Stomach (tissue), 8 donors: ENCODE measurements at regions not wholly inside any gene's neighbourhood (a gene's known extent, or its start where the extent isn't known, plus 50 kb on each side); places are given as distances from the start of the nearest gene placed in this dataset.

Experiments
- DNase-seq, 2 donors: peaks; one replicate each; pipeline versions ENCODE4 v3.0.0 to v3.0.0-alpha.2; 2013 to 2019
- H3K27ac ChIP-seq, 5 donors: fragments of 200-600 bp in 4 of 5; sonication (generic) in 4 of 5; one replicate each; pipeline ENCODE4 v1.5.1; 2013 to 2019; ENCODE audit warnings: mild to moderate bottlenecking in 1 of 5, moderate library complexity in 1 of 5
- H3K27me3 ChIP-seq, 3 donors: fragments of 200-600 bp; sonication (generic); one replicate each; pipeline ENCODE4 v1.5.1; 2017 to 2019; ENCODE audit warnings: mixed run types in 1 of 3
- H3K36me3 ChIP-seq, 4 donors: fragments of 200-600 bp; sonication (generic); 1 replicate in 3 of 4; 2 replicates in 1 of 4; pipeline ENCODE4 v1.5.1; 2016 to 2019
- H3K4me1 ChIP-seq, 4 donors: fragments of 200-600 bp; sonication (generic); one replicate each; pipeline ENCODE4 v1.5.1; 2016 to 2019
- H3K4me3 ChIP-seq, 4 donors: fragments of 200-600 bp; sonication (generic) in 3 of 4; one replicate each; pipeline ENCODE4 v1.5.1; 2016 to 2019; ENCODE audit warnings: mild to moderate bottlenecking in 1 of 4
- H3K9me3 ChIP-seq, 4 donors: fragments of 200-600 bp; sonication (generic); one replicate each; pipeline ENCODE4 v1.5.1; 2016 to 2019
- EP300 ChIP-seq: sonication (generic); formaldehyde crosslinking; IDR thresholded peaks from one replicate; pipeline ENCODE4 v1.6.1; 2017; ENCODE audit warnings: antibody characterized with exemption
- POLR2A ChIP-seq, 4 donors: fragments of 450-650 bp; IDR thresholded peaks; one replicate each; pipeline ENCODE4 v1.6.1; 2016; ENCODE audit warnings: antibody characterized with exemption in 4 of 4, control low read depth in 2 of 4, mild to moderate bottlenecking in 1 of 4, moderate library complexity in 1 of 4
- POLR2AphosphoS5 ChIP-seq, 3 donors: sonication (generic); formaldehyde crosslinking; IDR thresholded peaks; one replicate each; pipeline ENCODE4 v1.6.1; 2016; ENCODE audit warnings: antibody characterized with exemption in 3 of 3
- whole genome bisulfite sequencing, 5 donors: extraction: QIAGEN DNeasy Blood & Tissue Kit in 3 of 5; methylation state at CpG; one replicate each; pipeline versions ENCODE4 v1.1.5 to v1.1.7; 2013 to 2018; 5-methylcytosine and 5-hydroxymethylcytosine counted together
- intact Hi-C: fragments of 100-400 bp; cut with DNase I; formaldehyde crosslinking; loops from one replicate; pipeline ENCODE4 v1.15.1; 2023; ENCODE audit warnings: low total_unique reads
- TF ChIP-seq, protein P1 (sequence below), 7 experiments: fragments of 450-650 bp in 4 of 7; fragments of 200-600 bp in 3 of 7; sonication (generic) in 3 of 7; IDR thresholded peaks; one replicate each; pipeline ENCODE4 v1.5.1; 2016 to 2019; ENCODE audit warnings: antibody characterized with exemption in 7 of 7, control low read depth in 2 of 7, mild to moderate bottlenecking in 1 of 7
- donor health status: healthy with polysubstance abuse.
- donor health status: Bipolar disorder and iron deficiency.
- donor health status: healthy.

DNA sequence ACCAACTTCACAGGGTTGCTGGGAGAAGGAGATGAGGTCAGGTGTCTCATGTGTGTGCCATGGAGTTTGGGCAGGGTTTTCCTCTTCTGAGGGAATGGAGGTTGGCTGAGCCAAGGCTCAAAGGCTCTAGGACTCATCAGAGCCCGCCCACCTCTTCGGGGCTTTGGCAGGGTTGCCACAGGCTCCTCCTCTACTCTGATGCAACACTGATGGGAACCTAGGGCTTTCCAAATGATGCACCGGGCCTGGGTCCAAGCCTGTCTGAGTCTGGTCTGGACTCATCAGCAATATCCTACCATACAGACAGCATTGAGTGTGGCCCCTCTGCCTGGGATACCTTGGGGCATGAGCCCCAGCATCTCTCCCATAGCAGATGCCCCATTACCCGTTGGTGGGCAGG, 59.5 kb upstream of the LHX1 start:
- Histone ChIP-seq H3K4me1 (no peaks in the 10 kb centered on the region), H3K27me3 (peaks cover 0 to 61% (median 6%) of the 10 kb centered on the region in 3 donors), H3K9me3 (peaks cover 0 to 17% (median 11%) of the 10 kb centered on the region in 4 donors), H3K27ac (no peak overlapping the region), H3K4me3 (no peak overlapping the region), H3K36me3 (no peaks in the 10 kb centered on the region)
- peak in 1 of 2 donors; percentile 17 for DNase-seq
- intact Hi-C loops: no loop called here
- WGBS, 5 donors: 64 to 82% (median 68%) methylated on average over 3 to 4 of the region's 4 CpGs
- TF ChIP-seq POLR2A (IDR thresholded peaks at IDR 0.05): no peak
- TF ChIP-seq, protein P1, sequence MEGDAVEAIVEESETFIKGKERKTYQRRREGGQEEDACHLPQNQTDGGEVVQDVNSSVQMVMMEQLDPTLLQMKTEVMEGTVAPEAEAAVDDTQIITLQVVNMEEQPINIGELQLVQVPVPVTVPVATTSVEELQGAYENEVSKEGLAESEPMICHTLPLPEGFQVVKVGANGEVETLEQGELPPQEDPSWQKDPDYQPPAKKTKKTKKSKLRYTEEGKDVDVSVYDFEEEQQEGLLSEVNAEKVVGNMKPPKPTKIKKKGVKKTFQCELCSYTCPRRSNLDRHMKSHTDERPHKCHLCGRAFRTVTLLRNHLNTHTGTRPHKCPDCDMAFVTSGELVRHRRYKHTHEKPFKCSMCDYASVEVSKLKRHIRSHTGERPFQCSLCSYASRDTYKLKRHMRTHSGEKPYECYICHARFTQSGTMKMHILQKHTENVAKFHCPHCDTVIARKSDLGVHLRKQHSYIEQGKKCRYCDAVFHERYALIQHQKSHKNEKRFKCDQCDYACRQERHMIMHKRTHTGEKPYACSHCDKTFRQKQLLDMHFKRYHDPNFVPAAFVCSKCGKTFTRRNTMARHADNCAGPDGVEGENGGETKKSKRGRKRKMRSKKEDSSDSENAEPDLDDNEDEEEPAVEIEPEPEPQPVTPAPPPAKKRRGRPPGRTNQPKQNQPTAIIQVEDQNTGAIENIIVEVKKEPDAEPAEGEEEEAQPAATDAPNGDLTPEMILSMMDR (IDR thresholded peaks at IDR 0.05): no peak
- no peak for TF ChIP-seq EP300
- TF ChIP-seq POLR2AphosphoS5 (IDR thresholded peaks at IDR 0.05): no peak

DNA sequence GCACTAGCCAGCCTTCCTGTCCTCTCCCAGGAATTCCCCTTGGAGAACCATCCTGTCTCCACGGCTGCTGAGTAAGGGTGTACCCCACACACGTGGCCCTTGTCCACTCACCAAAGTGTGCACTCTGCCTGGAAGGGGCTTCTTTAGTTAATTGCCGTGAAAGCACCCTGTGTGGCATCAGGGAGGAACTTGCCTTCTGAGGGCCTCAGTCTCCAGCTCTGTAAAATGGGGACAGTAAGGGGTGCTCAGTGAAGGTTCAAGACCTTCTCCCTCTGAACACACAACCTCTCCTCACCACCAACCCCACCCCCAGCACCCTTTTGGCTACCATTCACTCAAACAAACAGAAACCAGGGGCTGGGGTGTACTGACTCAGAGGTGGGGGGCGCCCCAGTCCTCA, 59.1 kb upstream of the LHX1 start:
- Histone ChIP-seq H3K4me3 (no peak overlapping the region), H3K27ac (no peak overlapping the region), H3K4me1 (no peaks in the 10 kb centered on the region), H3K27me3 (peaks cover 0 to 65% (median 8%) of the 10 kb centered on the region in 3 donors), H3K36me3 (no peaks in the 10 kb centered on the region), H3K9me3 (peaks cover 0 to 16% (median 11%) of the 10 kb centered on the region in 4 donors)
- no peak for DNase-seq
- TF ChIP-seq, protein P1 (IDR thresholded peaks at IDR 0.05): no peak
- TF ChIP-seq POLR2A (IDR thresholded peaks at IDR 0.05) (no peak), POLR2AphosphoS5 (IDR thresholded peaks at IDR 0.05) (no peak), EP300 (no peak)
- intact Hi-C loops: no loop called here
- 72 to 89% (median 81%) methylated on average over 4 of the region's 4 CpGs for WGBS, 5 donors

DNA sequence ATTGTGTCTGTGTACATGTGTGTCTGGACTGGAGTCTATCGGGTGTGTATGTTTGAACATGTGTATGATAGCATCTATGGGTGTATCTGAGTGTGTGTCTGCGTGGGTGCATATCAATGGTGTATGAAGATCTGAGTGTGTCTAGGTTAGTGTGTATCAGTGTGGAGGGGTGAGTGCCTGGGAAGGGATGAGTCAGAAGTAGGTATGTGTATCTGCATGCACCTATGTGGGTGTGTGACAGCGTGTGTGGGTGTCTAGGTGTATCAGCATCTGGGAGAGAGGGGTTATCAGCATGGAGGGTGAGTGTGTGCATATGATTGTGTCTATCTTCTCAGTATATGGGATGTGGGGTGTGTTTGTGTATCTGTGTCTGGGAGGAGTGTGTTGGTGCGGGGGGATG, 58.2 kb upstream of the LHX1 start:
- Histone ChIP-seq H3K27me3 (peaks cover 0 to 74% (median 17%) of the 10 kb centered on the region in 3 donors), H3K9me3 (peaks cover 0 to 16% (median 11%) of the 10 kb centered on the region in 4 donors), H3K4me3 (no peak overlapping the region), H3K27ac (no peak overlapping the region), H3K4me1 (no peaks in the 10 kb centered on the region), H3K36me3 (no peaks in the 10 kb centered on the region)
- intact Hi-C loops: no loop called here
- 48 to 69% (median 61%) methylated on average over 4 of the region's 4 CpGs for WGBS, 5 donors
- no peak for DNase-seq
- TF ChIP-seq, protein P1 (IDR thresholded peaks at IDR 0.05): no peak

DNA sequence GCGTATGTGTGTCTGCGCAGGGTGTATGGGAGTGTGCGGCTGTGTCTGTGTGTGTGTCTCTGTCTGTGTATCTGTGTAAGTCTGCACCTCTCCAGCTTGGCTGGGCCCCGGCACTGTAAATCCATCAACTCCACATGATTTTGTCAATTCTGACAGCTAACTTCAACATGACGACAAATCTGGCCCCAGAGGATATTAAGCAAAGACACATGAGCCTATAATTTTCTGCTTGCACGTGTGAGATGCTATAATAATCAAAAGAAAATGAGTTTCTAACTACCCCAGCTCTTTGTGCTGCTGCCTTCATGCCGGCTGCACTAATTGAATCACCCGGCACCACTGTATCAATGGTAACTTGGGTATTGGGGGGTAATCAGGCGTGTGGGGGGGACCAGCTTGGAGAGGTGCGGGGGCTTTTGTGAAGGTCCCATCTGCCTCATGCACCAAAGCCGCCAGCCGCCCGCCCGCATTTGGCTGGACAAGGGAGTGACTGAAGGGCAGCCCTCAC, 57.6 kb upstream of the LHX1 start:
- H3K36me3 ChIP-seq: no peaks in the 10 kb centered on the region
- intact Hi-C loops: no loop called here

More for the DNA sequence above, 57.6 kb upstream of the LHX1 start:
- Histone ChIP-seq H3K4me3 (no peak overlapping the region), H3K9me3 (peaks cover 0 to 16% (median 11%) of the 10 kb centered on the region in 4 donors), H3K4me1 (peaks cover 0 to 4% (median 2%) of the 10 kb centered on the region in 4 donors), H3K27me3 (peaks cover 0 to 80% (median 23%) of the 10 kb centered on the region in 3 donors), H3K27ac (no peak overlapping the region)
- DNase-seq: no peak
- WGBS, 5 donors: 79 to 83% (median 80%) methylated on average over 14 of the region's 14 CpGs
- no peak for TF ChIP-seq EP300
- TF ChIP-seq, protein P1 (IDR thresholded peaks at IDR 0.05): no peak
- TF ChIP-seq POLR2AphosphoS5 (IDR thresholded peaks at IDR 0.05): no peak
- TF ChIP-seq POLR2A (IDR thresholded peaks at IDR 0.05): no peak
